ENCODE measurements at regions not wholly inside any gene's neighbourhood (a gene's known extent, or its start where the extent isn't known, plus 50 kb on each side); places are given as distances from the start of the nearest gene placed in this dataset.

DNA sequence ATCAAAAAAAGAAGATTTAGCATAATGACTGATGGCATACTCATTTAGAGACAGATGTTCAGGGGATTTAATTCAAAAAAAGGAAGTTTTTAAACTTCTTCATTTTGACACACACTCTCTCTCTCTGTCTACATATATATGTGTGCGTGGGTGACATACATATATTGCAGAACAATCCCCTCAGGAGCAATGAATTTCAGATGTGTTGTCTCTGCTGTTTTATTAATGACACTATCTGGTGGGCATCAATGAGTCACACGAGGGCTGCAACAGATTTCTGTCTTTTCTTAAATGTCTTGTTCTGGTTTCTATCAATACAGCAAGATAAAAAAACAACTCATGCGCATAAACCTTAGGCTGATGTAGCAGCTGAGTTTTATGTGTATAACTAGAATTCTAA lies 123.5 kb upstream of the SLCO6A1 start (continued):
- TF ChIP-seq RAD21 (IDR thresholded peaks at IDR 0.05 in 1 of 2, conservative IDR thresholded peaks at IDR 0.05 in 1 of 2; ENCODE audit: low read depth in 2 of 2, low read length in 2 of 2) (no peak), SP1 (IDR thresholded peaks at IDR 0.05; ENCODE audit: low read depth, low read length) (no peak), RXRA (IDR thresholded peaks at IDR 0.05; ENCODE audit: insufficient read depth, low read depth, low read length) (no peak)
